HCT116 (cell line): ENCODE measurements at regions not wholly inside any gene's neighbourhood (a gene's known extent, or its start where the extent isn't known, plus 50 kb on each side); places are given as distances from the start of the nearest gene placed in this dataset.

Experiments
- ATAC-seq: fragments of 200-7000 bp; cut with Tn5 transposase; 2 replicates; pipeline ENCODE4 v1.9.1; 2020; ENCODE audit warnings: mild to moderate bottlenecking, moderate library complexity
- BruUV-seq: library from RNA; stranded (reverse); fragments of 400-500 nt; replicated peaks from 2 replicates; lab custom pipeline; 2021; lab: Mats Ljungman, UMichigan
- CTCF ChIA-PET: fragments of 300-600 bp; sonication (Branson Sonifier 250); formaldehyde crosslinking; loops from one replicate; lab custom pipeline; 2021; ENCODE audit warnings: antibody characterized with exemption; lab: Charles Lee
- POLR2A ChIA-PET: fragments of 300-600, 350-600 bp; sonication (Branson Sonifier 250); formaldehyde crosslinking; loops from one replicate; lab custom pipeline; 2021; ENCODE audit warnings: antibody characterized with exemption; lab: Charles Lee
- RAD21 ChIA-PET, 2 experiments: fragments of 300-600 bp; sonication (Branson Sonifier 250); formaldehyde crosslinking; loops; one replicate each; lab custom pipeline; 2023; ENCODE audit warnings: low total read pairs in 2 of 2; ENCODE audit not compliant: uncharacterized antibody in 2 of 2, unreplicated experiment in 2 of 2, low non-redundant PET in 1 of 2; lab: Charles Lee
- DNase-seq: peaks from one replicate; pipeline ENCODE4 v3.0.0-alpha.2; 2010; ENCODE audit warnings: low read depth, low spot score
- H2AFZ ChIP-seq: fragments of 200-600 bp; shearing (Covaris generic), sonication (generic); 2 replicates; pipeline ENCODE4 v1.6.1; 2017; ENCODE audit warnings: low read depth, mixed run types, mixed read lengths, antibody characterized with exemption, low read length; ENCODE audit not compliant: poor library complexity, severe bottlenecking
- H3K27ac ChIP-seq: 2 replicates; pipeline ENCODE4 v1.5.1; 2012; ENCODE audit warnings: low read depth, low read length
- H3K27me3 ChIP-seq: fragments of 200-600 bp; sonication (generic); 2 replicates; pipeline ENCODE4 v1.6.1; 2016; ENCODE audit warnings: mixed run types, low read length, mixed read lengths; ENCODE audit not compliant: insufficient read depth
- H3K36me3 ChIP-seq, 2 experiments: fragments of 200-500 bp in 1 of 2; fragments of 200-600 bp in 1 of 2; sonication (Bioruptor generic) in 1 of 2; sonication (generic) in 1 of 2; 2 replicates each; pipeline versions ENCODE4 v1.5.1 to v1.6.1; 2014 to 2016; ENCODE audit warnings: low read length in 2 of 2, inconsistent platforms in 1 of 2, mixed read lengths in 1 of 2, mixed run types in 1 of 2; ENCODE audit not compliant: insufficient read depth in 2 of 2, control insufficient read depth in 1 of 2
- H3K4me1 ChIP-seq, 2 experiments: fragments of 200-600 bp in 1 of 2; sonication (generic) in 1 of 2; 2 replicates each; pipeline versions ENCODE4 v1.5.1 to v1.6.1; 2012 to 2017; ENCODE audit warnings: low read length in 2 of 2, inconsistent platforms in 1 of 2, mild to moderate bottlenecking in 1 of 2, mixed read lengths in 1 of 2, mixed run types in 1 of 2, moderate library complexity in 1 of 2; ENCODE audit not compliant: insufficient read depth in 2 of 2, control insufficient read depth in 1 of 2
- H3K4me2 ChIP-seq: fragments of 200-600 bp; sonication (generic); 2 replicates; pipeline ENCODE4 v1.6.1; 2017; ENCODE audit warnings: mixed run types, low read length, mixed read lengths
- H3K4me3 ChIP-seq, 2 experiments: fragments of 200-600 bp in 1 of 2; sonication (generic) in 1 of 2; replicated peaks in 1 of 2; 2 replicates each; pipeline ENCODE4 v1.5.1; 2011 to 2016; ENCODE audit warnings: low read length in 2 of 2, control low read depth in 1 of 2, low read depth in 1 of 2, mild to moderate bottlenecking in 1 of 2, mixed read lengths in 1 of 2, mixed run types in 1 of 2
- H3K79me2 ChIP-seq: fragments of 200-600 bp; sonication (generic); 2 replicates; pipeline ENCODE4 v1.6.1; 2017; ENCODE audit warnings: mild to moderate bottlenecking, mixed run types, low read length, moderate library complexity, mixed read lengths; ENCODE audit not compliant: insufficient read depth
- H3K9ac ChIP-seq: fragments of 200-600 bp; sonication (generic); 2 replicates; pipeline ENCODE4 v1.6.1; 2016; ENCODE audit warnings: low read length, mixed read lengths
- H3K9me2 ChIP-seq: fragments of 200-600 bp; sonication (generic), shearing (Covaris generic); 2 replicates; pipeline ENCODE4 v1.6.1; 2017; ENCODE audit warnings: mixed run types, mild to moderate bottlenecking, moderate library complexity; ENCODE audit not compliant: insufficient read depth
- H3K9me3 ChIP-seq, 2 experiments: fragments of 200-500 bp in 1 of 2; fragments of 200-600 bp in 1 of 2; sonication (Bioruptor generic) in 1 of 2; sonication (generic) in 1 of 2; 2 replicates each; pipeline ENCODE4 v1.6.1; 2014 to 2017; ENCODE audit warnings: low read length in 2 of 2, mixed read lengths in 2 of 2, inconsistent platforms in 1 of 2, low read depth in 1 of 2, mild to moderate bottlenecking in 1 of 2, mixed run types in 1 of 2, moderate library complexity in 1 of 2; ENCODE audit not compliant: control insufficient read depth in 1 of 2, insufficient read depth in 1 of 2
- H4K20me1 ChIP-seq: fragments of 200-600 bp; sonication (generic), shearing (Covaris generic); 2 replicates; pipeline ENCODE4 v1.6.1; 2017; ENCODE audit warnings: mixed run types, mild to moderate bottlenecking, moderate library complexity; ENCODE audit not compliant: insufficient read depth
- ATF3 ChIP-seq: IDR thresholded peaks from 2 replicates; pipeline ENCODE4 v1.6.1; 2012
- CBX3 ChIP-seq: IDR thresholded peaks from 2 replicates; pipeline ENCODE4 v1.6.1; 2012; ENCODE audit warnings: low read depth
- CTCF ChIP-seq, 3 experiments: fragments of 200-600 bp in 1 of 3; sonication (generic) in 1 of 3; IDR thresholded peaks in 2 of 3; conservative IDR thresholded peaks in 1 of 3; 2 replicates each; pipeline ENCODE4 v1.5.1; 2012 to 2017; ENCODE audit warnings: low read depth in 2 of 3, low read length in 2 of 3, antibody characterized with exemption in 1 of 3, borderline replicate concordance in 1 of 3, control low read depth in 1 of 3, mild to moderate bottlenecking in 1 of 3, mixed read lengths in 1 of 3, mixed run types in 1 of 3, moderate library complexity in 1 of 3; ENCODE audit not compliant: insufficient read depth in 1 of 3
- FOSL1 ChIP-seq: IDR thresholded peaks from 2 replicates; pipeline ENCODE4 v1.6.1; 2012; ENCODE audit warnings: low read depth
- MAX ChIP-seq: IDR thresholded peaks from 2 replicates; pipeline ENCODE4 v1.6.1; 2012
- POLR2AphosphoS5 ChIP-seq: IDR thresholded peaks from 2 replicates; pipeline ENCODE4 v1.6.1; 2011; ENCODE audit warnings: mild to moderate bottlenecking, low read depth, low read length, moderate library complexity
- REST ChIP-seq: IDR thresholded peaks from 2 replicates; pipeline ENCODE4 v1.6.1; 2012; ENCODE audit warnings: low read depth
- SP1 ChIP-seq: IDR thresholded peaks from 2 replicates; pipeline ENCODE4 v1.6.1; 2012; ENCODE audit warnings: low read depth
- TCF7L2 ChIP-seq: IDR thresholded peaks from 2 replicates; pipeline ENCODE4 v1.7.0; 2011; ENCODE audit warnings: borderline replicate concordance, inconsistent platforms; ENCODE audit not compliant: insufficient read depth, insufficient read length; ENCODE audit errors: extremely low read depth
- YY1 ChIP-seq: IDR thresholded peaks from 2 replicates; pipeline ENCODE4 v1.6.1; 2011; ENCODE audit warnings: low read length, low read depth, moderate library complexity, mild to moderate bottlenecking; ENCODE audit not compliant: insufficient replicate concordance; ENCODE audit errors: extremely low read depth
- ZBTB33 ChIP-seq: IDR thresholded peaks from 2 replicates; pipeline ENCODE4 v1.6.1; 2011; ENCODE audit warnings: mild to moderate bottlenecking, low read length, moderate library complexity; ENCODE audit not compliant: insufficient replicate concordance; ENCODE audit errors: extremely low read depth
- ZFX ChIP-seq: fragments of 450-650 bp; IDR thresholded peaks from 2 replicates; pipeline ENCODE4 v1.6.1; 2017
- intact Hi-C: fragments of 100-400 bp; cut with micrococcal nuclease; formaldehyde crosslinking; loops from 2 replicates; pipeline ENCODE4 v1.10.0; 2022

GRCh38 chr2:15735484-15736326, 144.0 kb downstream of the DDX1 start:
- no peak overlapping the region for H3K4me3 ChIP-seq
- no peaks in the 10 kb centered on the region for H3K9me2 ChIP-seq
- ChIA-PET RAD21 (no interaction called here), POLR2A (no interaction called here), CTCF (no interaction called here)
- H3K9me3 ChIP-seq: no peaks in the 10 kb centered on the region
- H3K9ac ChIP-seq: no peak overlapping the region
- ATAC-seq: no peak
- no peaks in the 10 kb centered on the region for H3K36me3 ChIP-seq
- intact Hi-C loops: no loop called here
- no peaks in the 10 kb centered on the region for H4K20me1 ChIP-seq
- H3K27me3 ChIP-seq: peaks cover 55% of the 10 kb centered on the region
- no peak overlapping the region for H2AFZ ChIP-seq
- H3K79me2 ChIP-seq: no peaks in the 10 kb centered on the region
- H3K4me1 ChIP-seq: peaks cover 4 to 6% of the 10 kb centered on the region in 2 experiments; a peak in 2 of 4 replicates
- no peak for DNase-seq
- H3K27ac ChIP-seq: no peak overlapping the region
- no TSS peak for BruUV-seq
- no peak for TF ChIP-seq TCF7L2
- TF ChIP-seq ZBTB33: no peak
- TF ChIP-seq CTCF (IDR thresholded peaks at IDR 0.05 in 2 of 3, conservative IDR thresholded peaks at IDR 0.05 in 1 of 3; ENCODE audit: borderline replicate concordance in 1 of 3, insufficient read depth in 1 of 3, low read depth in 2 of 3, low read length in 2 of 3): no peak
- no peak for TF ChIP-seq ZFX
- TF ChIP-seq FOSL1: no peak
- no peak for TF ChIP-seq CBX3
- TF ChIP-seq MAX: no peak
- no peak for TF ChIP-seq REST
- TF ChIP-seq SP1: no peak
- no peak for TF ChIP-seq ATF3
- TF ChIP-seq POLR2AphosphoS5: no peak
- TF ChIP-seq YY1: no peak
- H3K4me2 ChIP-seq: no peak overlapping the region
